Smooth muscle cell (in vitro differentiated cells): ENCODE measurements at regions not wholly inside any gene's neighbourhood (a gene's known extent, or its start where the extent isn't known, plus 50 kb on each side); places are given as distances from the start of the nearest gene placed in this dataset.

Source experiments
- DNase-seq: peaks from one replicate; lab custom pipeline; 2025; ENCODE audit not compliant: unreplicated experiment; lab: John Stamatoyannopoulos, UW
- H2AFZ ChIP-seq: fragments of 200-600 bp; sonication (generic); 2 replicates; pipeline ENCODE4 v1.6.0; 2016; ENCODE audit warnings: antibody characterized with exemption, low read depth, mild to moderate bottlenecking
- H3F3A ChIP-seq: fragments of 200-600 bp; sonication (generic); 2 replicates; pipeline ENCODE4 v1.6.0; 2017; ENCODE audit warnings: antibody characterized with exemption, low read depth
- H3K27ac ChIP-seq: fragments of 200-600 bp; sonication (generic); 2 replicates; pipeline ENCODE4 v1.5.1; 2016; ENCODE audit warnings: low read depth, mild to moderate bottlenecking
- H3K27me3 ChIP-seq: fragments of 200-600 bp; sonication (generic); 2 replicates; pipeline ENCODE4 v1.6.1; 2016; ENCODE audit warnings: low read depth, mild to moderate bottlenecking
- H3K36me3 ChIP-seq: fragments of 200-600 bp; sonication (generic); 2 replicates; pipeline ENCODE4 v1.5.1; 2016; ENCODE audit warnings: low read depth
- H3K4me1 ChIP-seq: fragments of 200-600 bp; sonication (generic); 2 replicates; pipeline ENCODE4 v1.5.1; 2016; ENCODE audit warnings: low read depth
- H3K4me2 ChIP-seq: fragments of 200-600 bp; sonication (generic); 2 replicates; pipeline ENCODE4 v1.6.0; 2016; ENCODE audit warnings: mild to moderate bottlenecking
- H3K4me3 ChIP-seq: fragments of 200-600 bp; sonication (generic); 2 replicates; pipeline ENCODE4 v1.5.1; 2016; ENCODE audit warnings: mild to moderate bottlenecking
- H3K79me2 ChIP-seq: fragments of 200-600 bp; sonication (generic); 2 replicates; pipeline ENCODE4 v1.6.0; 2016; ENCODE audit warnings: low read depth, mild to moderate bottlenecking
- H3K9ac ChIP-seq: fragments of 200-600 bp; sonication (generic); 2 replicates; pipeline ENCODE4 v1.6.0; 2016; ENCODE audit warnings: low read depth
- H3K9me3 ChIP-seq: fragments of 200-600 bp; sonication (generic); replicated peaks from 2 replicates; pipeline ENCODE4 v1.5.1; 2016; ENCODE audit warnings: low read depth
- H4K20me1 ChIP-seq: fragments of 200-600 bp; sonication (generic); 2 replicates; pipeline ENCODE4 v1.6.0; 2016; ENCODE audit warnings: low read depth
- WGBS: methylation state at CpG from one replicate; pipeline ENCODE4 v1.1.7; 2016; ENCODE audit warnings: low lambda C conversion rate; 5-methylcytosine and 5-hydroxymethylcytosine counted together
- TF ChIP-seq, protein P1 (sequence below): fragments of 200-600 bp; sonication (generic); IDR thresholded peaks from 2 replicates; pipeline ENCODE4 v1.5.1; 2017; ENCODE audit warnings: borderline replicate concordance, mild to moderate bottlenecking, antibody characterized with exemption; ENCODE audit not compliant: insufficient read depth, poor library complexity, severe bottlenecking

DNA sequence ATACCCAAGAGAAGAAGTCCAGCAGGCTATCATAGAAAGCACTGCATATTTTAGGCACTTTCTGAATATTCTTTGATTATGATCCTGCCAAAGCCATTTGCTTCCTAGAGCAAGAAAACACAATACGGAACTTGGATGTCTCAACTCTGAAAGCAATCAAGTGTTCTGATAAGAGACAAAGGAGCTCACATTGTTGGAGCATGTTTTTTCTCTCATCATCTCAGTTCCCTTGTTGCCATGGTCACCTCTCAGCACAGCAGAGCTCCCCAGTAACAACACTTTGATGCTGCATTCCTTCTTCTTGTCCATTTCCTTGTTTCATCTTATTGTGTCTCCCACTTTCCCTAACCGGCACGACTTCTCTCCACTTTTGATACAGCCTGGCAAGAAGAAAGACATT lies 168.7 kb upstream of the FUT9 start:
- no peak overlapping the region for H3K9ac ChIP-seq
- H3K79me2 ChIP-seq: no peaks in the 10 kb centered on the region
- H3K9me3 ChIP-seq: no peaks in the 10 kb centered on the region
- no peaks in the 10 kb centered on the region for H4K20me1 ChIP-seq
- H3K4me2 ChIP-seq: no peak overlapping the region
- H3K4me1 ChIP-seq: no peaks in the 10 kb centered on the region
- TF ChIP-seq, protein P1, sequence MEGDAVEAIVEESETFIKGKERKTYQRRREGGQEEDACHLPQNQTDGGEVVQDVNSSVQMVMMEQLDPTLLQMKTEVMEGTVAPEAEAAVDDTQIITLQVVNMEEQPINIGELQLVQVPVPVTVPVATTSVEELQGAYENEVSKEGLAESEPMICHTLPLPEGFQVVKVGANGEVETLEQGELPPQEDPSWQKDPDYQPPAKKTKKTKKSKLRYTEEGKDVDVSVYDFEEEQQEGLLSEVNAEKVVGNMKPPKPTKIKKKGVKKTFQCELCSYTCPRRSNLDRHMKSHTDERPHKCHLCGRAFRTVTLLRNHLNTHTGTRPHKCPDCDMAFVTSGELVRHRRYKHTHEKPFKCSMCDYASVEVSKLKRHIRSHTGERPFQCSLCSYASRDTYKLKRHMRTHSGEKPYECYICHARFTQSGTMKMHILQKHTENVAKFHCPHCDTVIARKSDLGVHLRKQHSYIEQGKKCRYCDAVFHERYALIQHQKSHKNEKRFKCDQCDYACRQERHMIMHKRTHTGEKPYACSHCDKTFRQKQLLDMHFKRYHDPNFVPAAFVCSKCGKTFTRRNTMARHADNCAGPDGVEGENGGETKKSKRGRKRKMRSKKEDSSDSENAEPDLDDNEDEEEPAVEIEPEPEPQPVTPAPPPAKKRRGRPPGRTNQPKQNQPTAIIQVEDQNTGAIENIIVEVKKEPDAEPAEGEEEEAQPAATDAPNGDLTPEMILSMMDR: no peak
- 91% methylated on average over 3 of the region's 3 CpGs for WGBS
- H3K27ac ChIP-seq: no peak overlapping the region
- H2AFZ ChIP-seq: no peak overlapping the region
- no peaks in the 10 kb centered on the region for H3K27me3 ChIP-seq
- H3K4me3 ChIP-seq: no peak overlapping the region
- DNase-seq: no peak
- no peaks in the 10 kb centered on the region for H3F3A ChIP-seq
- H3K36me3 ChIP-seq: no peaks in the 10 kb centered on the region

- no peaks in the 10 kb centered on the region for H3K36me3 ChIP-seq
- H4K20me1 ChIP-seq: no peaks in the 10 kb centered on the region
- H3K27me3 ChIP-seq: no peaks in the 10 kb centered on the region
- no peak overlapping the region for H3K27ac ChIP-seq
- no peak overlapping the region for H3K9ac ChIP-seq
- H3K4me3 ChIP-seq: no peak overlapping the region
- DNase-seq: no peak
- no peak overlapping the region for H2AFZ ChIP-seq
- 78% methylated on average over 8 of the region's 8 CpGs for WGBS
- no peaks in the 10 kb centered on the region for H3F3A ChIP-seq
- H3K9me3 ChIP-seq: no peaks in the 10 kb centered on the region
- no peaks in the 10 kb centered on the region for H3K79me2 ChIP-seq
- TF ChIP-seq, protein P1: no peak
- no peak overlapping the region for H3K4me2 ChIP-seq
- no peaks in the 10 kb centered on the region for H3K4me1 ChIP-seq
These were observed 167.1 kb upstream of the FUT9 start for GRCh38 chr6:95848717-95849116.

DNA sequence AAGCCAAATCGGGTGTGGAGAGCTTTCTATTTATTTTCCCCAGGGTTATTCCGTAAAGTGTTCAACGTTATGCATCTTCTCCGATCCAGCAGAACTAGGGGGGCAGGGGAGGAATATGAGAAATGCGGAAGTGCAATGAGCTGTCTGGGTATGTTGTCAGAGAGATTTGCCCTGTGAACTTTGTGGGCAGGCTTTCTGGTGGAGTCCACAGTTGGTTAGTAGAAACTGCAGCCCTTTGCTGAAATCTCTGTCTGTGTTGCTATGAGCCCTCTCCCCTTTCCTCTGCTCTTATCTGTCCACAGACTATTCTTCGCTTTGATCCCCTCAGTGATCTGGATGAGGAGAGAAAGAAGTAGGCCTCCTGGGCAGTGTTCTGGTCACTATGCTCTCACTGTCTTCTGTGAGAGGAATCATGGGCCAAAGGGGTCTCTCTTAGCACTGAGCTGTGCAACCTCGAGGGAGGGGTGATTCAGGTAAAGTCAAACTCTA lies 158.9 kb upstream of the FUT9 start:
- no peak overlapping the region for H3K27ac ChIP-seq
- H4K20me1 ChIP-seq: no peaks in the 10 kb centered on the region
- no peaks in the 10 kb centered on the region for H3K36me3 ChIP-seq
- H3K9me3 ChIP-seq: no peaks in the 10 kb centered on the region
- H3F3A ChIP-seq: no peaks in the 10 kb centered on the region
- 83% methylated on average over 7 of the region's 7 CpGs for WGBS
- H2AFZ ChIP-seq: no peak overlapping the region
- H3K9ac ChIP-seq: no peak overlapping the region
- DNase-seq: no peak
- no peaks in the 10 kb centered on the region for H3K79me2 ChIP-seq
- no peaks in the 10 kb centered on the region for H3K4me1 ChIP-seq
- no peaks in the 10 kb centered on the region for H3K27me3 ChIP-seq
- TF ChIP-seq, protein P1: no peak
- no peak overlapping the region for H3K4me3 ChIP-seq
- H3K4me2 ChIP-seq: no peak overlapping the region

DNA sequence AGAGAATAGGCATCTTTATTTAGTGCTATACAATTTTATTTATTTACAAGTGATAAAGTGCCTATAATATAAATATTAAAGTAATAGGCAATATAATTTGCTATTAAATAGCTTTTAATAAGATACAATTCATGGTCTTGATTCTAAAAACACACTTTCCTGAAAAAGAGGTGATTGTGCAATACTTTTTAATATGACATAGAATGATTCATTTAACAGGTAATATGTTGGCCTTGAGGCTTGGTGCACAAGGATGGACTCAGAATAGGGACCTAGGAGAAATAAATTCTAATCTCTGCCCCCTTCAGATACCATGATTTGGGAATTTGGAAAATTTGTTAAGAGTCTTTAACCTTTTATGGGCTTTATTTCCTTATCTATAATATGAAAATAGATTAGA lies 149.9 kb upstream of the FUT9 start:
- no peak overlapping the region for H2AFZ ChIP-seq
- H3K36me3 ChIP-seq: no peaks in the 10 kb centered on the region
- no peak overlapping the region for H3K27ac ChIP-seq
- no peak for DNase-seq
- H3K9me3 ChIP-seq: no peaks in the 10 kb centered on the region
- H3K79me2 ChIP-seq: no peaks in the 10 kb centered on the region
- no peaks in the 10 kb centered on the region for H3K4me1 ChIP-seq
- H3K9ac ChIP-seq: no peak overlapping the region
- H3K4me2 ChIP-seq: no peak overlapping the region
- H3K27me3 ChIP-seq: no peaks in the 10 kb centered on the region
- no peak overlapping the region for H3K4me3 ChIP-seq
- TF ChIP-seq, protein P1: no peak
- no peaks in the 10 kb centered on the region for H3F3A ChIP-seq
- no peaks in the 10 kb centered on the region for H4K20me1 ChIP-seq
